ENCODE measurements at regions not wholly inside any gene's neighbourhood (a gene's known extent, or its start where the extent isn't known, plus 50 kb on each side); places are given as distances from the start of the nearest gene placed in this dataset.

DNA sequence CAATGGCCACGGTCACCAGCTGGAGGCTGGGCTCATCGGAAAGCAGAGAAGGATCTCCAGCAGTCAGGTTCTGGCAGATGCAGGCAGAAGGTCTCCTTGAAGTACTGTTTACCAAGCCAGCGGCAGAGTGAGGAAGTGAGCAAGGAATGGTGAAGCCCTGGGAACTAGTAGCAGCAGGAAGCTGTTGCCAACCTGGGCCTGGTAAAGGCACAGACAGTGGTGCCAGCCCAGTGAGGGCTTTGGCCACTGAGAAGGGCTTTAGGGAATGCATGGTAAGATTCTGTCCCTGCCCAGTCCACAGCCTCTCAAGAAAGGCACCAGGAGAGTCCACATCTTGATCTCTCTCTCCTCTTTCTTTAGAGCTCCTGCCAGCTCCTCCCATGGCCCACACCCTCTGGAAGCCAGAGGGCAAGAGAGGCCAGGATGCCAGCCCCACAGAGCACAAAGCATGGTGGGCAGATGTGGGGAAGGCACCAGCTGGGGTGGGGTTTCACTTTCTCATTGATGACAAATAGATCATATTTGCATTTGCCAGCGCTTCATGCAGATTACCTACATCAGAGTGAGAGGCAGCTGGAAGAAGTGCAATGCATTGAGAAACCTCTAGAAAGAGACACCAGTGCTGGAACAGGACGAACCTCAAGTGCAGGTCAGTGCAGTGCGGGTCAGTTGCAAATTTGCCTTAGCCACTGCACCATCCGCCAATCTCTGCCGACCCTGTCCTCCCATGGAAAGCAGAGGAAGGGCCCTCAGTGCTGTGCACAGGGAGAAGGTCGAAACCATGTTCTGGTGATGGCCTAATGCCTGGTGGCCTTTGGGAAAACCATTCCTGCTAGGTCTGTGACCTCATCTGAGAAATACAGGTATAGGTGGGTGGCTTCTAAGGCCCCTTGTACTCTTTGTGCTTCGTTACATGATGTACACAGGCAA lies 667.8 kb upstream of the MKI67 start:
- TF ChIP-seq, protein P1, sequence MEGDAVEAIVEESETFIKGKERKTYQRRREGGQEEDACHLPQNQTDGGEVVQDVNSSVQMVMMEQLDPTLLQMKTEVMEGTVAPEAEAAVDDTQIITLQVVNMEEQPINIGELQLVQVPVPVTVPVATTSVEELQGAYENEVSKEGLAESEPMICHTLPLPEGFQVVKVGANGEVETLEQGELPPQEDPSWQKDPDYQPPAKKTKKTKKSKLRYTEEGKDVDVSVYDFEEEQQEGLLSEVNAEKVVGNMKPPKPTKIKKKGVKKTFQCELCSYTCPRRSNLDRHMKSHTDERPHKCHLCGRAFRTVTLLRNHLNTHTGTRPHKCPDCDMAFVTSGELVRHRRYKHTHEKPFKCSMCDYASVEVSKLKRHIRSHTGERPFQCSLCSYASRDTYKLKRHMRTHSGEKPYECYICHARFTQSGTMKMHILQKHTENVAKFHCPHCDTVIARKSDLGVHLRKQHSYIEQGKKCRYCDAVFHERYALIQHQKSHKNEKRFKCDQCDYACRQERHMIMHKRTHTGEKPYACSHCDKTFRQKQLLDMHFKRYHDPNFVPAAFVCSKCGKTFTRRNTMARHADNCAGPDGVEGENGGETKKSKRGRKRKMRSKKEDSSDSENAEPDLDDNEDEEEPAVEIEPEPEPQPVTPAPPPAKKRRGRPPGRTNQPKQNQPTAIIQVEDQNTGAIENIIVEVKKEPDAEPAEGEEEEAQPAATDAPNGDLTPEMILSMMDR (IDR thresholded peaks at IDR 0.05; ENCODE audit: insufficient read depth, low read length), result no peak
- DNase-seq (ENCODE audit: low read depth), result no peak
- H3K4me3 ChIP-seq (ENCODE audit: low read depth, low read length), result no peak overlapping the region

DNA sequence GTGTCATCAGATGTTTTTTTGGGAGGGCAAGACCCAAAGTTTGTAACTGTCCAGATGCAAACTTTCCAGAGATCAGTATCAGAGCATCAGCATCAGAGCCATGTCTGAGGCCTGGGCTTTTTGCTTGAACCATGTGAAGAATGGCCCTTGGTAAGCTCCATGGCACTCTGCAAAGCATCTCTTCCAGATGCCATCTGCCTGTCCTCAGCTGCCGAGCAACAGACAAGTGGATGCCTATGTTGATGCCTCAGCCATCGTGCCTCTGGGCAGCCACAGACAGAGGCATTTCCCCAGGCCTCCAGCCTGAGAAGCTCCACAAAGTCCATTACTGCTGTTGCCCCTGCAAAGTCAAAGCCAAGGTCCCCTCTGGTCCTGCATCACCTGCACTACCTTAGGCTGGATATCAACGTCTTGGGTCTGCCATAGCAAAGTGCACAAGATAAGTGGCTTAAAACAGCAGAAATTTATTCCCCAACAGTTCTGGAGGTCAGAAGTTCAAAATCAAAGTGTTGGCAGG lies 670.2 kb upstream of the MKI67 start:
- TF ChIP-seq, protein P1 (IDR thresholded peaks at IDR 0.05; ENCODE audit: insufficient read depth, low read length), result no peak
- H3K4me3 ChIP-seq (ENCODE audit: low read depth, low read length), result no peak overlapping the region
- DNase-seq (ENCODE audit: low read depth), result no peak

DNA sequence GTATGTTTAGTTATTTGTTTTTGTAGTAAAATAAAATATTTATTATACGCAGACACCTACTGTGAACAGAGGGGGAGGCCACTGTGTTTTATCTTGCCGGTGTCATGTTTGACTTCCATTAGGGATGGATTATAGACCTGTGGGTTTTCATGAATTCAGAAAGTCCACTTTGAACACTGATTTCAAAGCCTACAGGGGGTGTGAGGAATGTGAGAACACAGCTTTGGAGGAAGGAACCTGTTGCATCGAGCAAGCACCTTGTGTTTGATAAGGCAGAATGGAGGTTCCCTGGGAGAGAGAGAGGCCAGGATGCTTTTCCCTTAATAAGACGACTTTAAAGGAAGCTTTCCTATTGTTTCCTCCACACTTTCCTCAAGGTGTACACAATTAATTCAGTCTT lies 665.0 kb upstream of the MGMT start:
- no peak for DNase-seq (ENCODE audit: low read depth)
- no peak overlapping the region for H3K4me3 ChIP-seq (ENCODE audit: low read depth, low read length)
- TF ChIP-seq, protein P1 (IDR thresholded peaks at IDR 0.05; ENCODE audit: insufficient read depth, low read length), result no peak

DNA sequence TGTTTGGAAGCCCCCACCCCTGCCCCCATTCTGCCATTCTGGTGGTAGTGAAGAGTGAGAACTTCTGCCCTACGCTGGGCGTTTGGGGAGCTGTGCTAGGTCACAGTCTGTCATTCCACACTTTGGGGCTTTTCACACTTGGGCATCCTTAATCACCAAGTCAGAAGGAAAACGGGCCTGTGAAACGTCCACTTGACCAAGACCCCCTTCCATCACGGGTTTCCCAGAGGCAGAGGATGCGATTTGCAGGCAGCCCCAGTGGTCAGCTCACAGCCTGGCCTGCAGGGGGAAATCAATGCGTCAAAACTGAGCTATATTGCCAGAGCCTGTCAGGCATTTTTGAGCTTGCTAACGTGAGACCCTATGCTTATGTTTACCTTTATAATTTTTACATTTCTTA lies 663.3 kb upstream of the MGMT start:
- no peak overlapping the region for H3K4me3 ChIP-seq (ENCODE audit: low read depth, low read length)
- no peak for DNase-seq (ENCODE audit: low read depth)
- TF ChIP-seq, protein P1 (IDR thresholded peaks at IDR 0.05; ENCODE audit: insufficient read depth, low read length), result no peak

DNA sequence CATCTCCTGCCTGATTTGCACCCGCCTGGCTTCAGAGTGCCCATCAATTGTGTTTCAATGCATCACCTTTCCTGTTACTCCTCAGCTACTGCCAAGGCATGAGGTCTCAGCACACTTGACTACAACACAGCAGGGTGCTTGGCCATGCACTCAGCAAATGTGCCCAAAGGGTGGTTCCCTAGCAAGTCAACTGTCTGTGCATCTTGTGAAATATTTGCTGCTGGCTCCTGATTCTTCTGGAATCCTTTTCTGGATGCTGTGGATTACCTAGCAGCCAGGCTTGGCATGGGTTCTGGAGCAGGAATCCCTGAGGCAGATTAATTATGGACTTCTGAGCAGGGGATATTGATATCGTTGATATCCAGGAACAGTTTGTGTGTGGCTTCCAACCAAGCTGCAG lies 662.6 kb upstream of the MGMT start:
- TF ChIP-seq, protein P1 (IDR thresholded peaks at IDR 0.05; ENCODE audit: insufficient read depth, low read length), result no peak
- DNase-seq (ENCODE audit: low read depth), result no peak
- H3K4me3 ChIP-seq (ENCODE audit: low read depth, low read length), result no peak overlapping the region

DNA sequence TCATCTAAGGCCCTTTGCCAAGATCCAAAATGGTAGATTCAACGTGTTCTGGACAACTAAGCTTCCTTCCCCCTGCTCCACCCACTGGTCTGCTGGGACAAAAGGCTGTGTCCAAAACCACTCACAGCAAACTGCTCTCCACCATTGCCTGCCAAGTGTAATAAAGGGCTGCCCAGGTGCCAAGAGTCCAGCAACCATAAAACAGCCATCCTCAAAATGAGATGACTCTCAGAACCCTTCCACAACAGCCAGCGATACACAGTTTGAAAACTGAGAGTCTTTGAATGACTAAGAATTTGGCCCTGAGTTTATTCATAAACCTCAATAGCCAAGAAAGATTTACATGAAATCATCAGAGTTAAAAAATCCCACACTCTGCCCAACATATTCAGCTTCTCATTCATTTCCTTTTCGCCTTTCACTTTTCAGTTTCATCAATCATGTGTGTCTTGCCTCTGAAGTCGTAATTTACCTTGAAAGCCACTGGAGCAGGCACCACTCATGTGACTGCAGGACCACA lies 658.1 kb upstream of the MGMT start:
- DNase-seq (ENCODE audit: low read depth), result no peak
- no peak overlapping the region for H3K4me3 ChIP-seq (ENCODE audit: low read depth, low read length)
- TF ChIP-seq, protein P1 (IDR thresholded peaks at IDR 0.05; ENCODE audit: insufficient read depth, low read length), result no peak

Measured in fibroblast of the aortic adventitia (primary cell).